HG03378 (cell line): ENCODE measurements at regions not wholly inside any gene's neighbourhood (a gene's known extent, or its start where the extent isn't known, plus 50 kb on each side); places are given as distances from the start of the nearest gene placed in this dataset.

Experiments used
- ATAC-seq: cut with Tn5 transposase; IDR thresholded peaks from one replicate; pipeline ENCODE4 v1.9.1; 2021; ENCODE audit warnings: mild to moderate bottlenecking, moderate library complexity; ENCODE audit not compliant: unreplicated experiment

- ATAC-seq, result no peak
Observed at GRCh38 chr13:47545201-47546024, 455.7 kb downstream of the SUCLA2 start.

GRCh38 chr13:47539317-47539716 lies 461.8 kb downstream of the SUCLA2 start:
- ATAC-seq, result no peak

- ATAC-seq, result no peak
Observed at GRCh38 chr13:47523771-47524170, 477.3 kb downstream of the SUCLA2 start.

GRCh38 chr13:47521890-47522487 lies 479.1 kb downstream of the SUCLA2 start:
- no peak for ATAC-seq

- no peak for ATAC-seq
Observed at GRCh38 chr13:47519626-47520025, 481.4 kb downstream of the SUCLA2 start.

- no peak for ATAC-seq
Observed at GRCh38 chr13:47518530-47518929, 482.5 kb downstream of the SUCLA2 start.

- ATAC-seq, result no peak
Observed at GRCh38 chr13:47511647-47512046, 489.4 kb downstream of the SUCLA2 start.

- no peak for ATAC-seq
Observed at GRCh38 chr13:47508527-47509228, 492.4 kb downstream of the SUCLA2 start.

GRCh38 chr13:47503475-47503874 lies 497.6 kb downstream of the SUCLA2 start:
- no peak for ATAC-seq

- ATAC-seq, result no peak
Observed at GRCh38 chr13:47502166-47502565, 498.9 kb downstream of the SUCLA2 start.

- ATAC-seq, result no peak
Observed at GRCh38 chr13:47499358-47500150, 501.5 kb downstream of the SUCLA2 start.

- no peak for ATAC-seq
Observed at GRCh38 chr13:47484548-47484947, 516.5 kb downstream of the SUCLA2 start.

GRCh38 chr13:47481536-47481935 lies 519.5 kb downstream of the SUCLA2 start:
- no peak for ATAC-seq

GRCh38 chr13:47480951-47481350 lies 520.1 kb downstream of the SUCLA2 start:
- no peak for ATAC-seq

GRCh38 chr13:47480121-47480520 lies 521.0 kb downstream of the SUCLA2 start:
- no peak for ATAC-seq

GRCh38 chr13:47478985-47479384 lies 522.1 kb downstream of the SUCLA2 start:
- no peak for ATAC-seq

- no peak for ATAC-seq
Observed at GRCh38 chr13:47475441-47475948, 525.6 kb downstream of the SUCLA2 start.

GRCh38 chr13:47474839-47475238 lies 526.2 kb downstream of the SUCLA2 start:
- no peak for ATAC-seq

- ATAC-seq, result no peak
Observed at GRCh38 chr13:47474326-47474725, 526.7 kb downstream of the SUCLA2 start.

- ATAC-seq, result no peak
Observed at GRCh38 chr13:47472516-47472915, 528.6 kb downstream of the SUCLA2 start.

GRCh38 chr13:47463726-47464125 lies 537.3 kb downstream of the SUCLA2 start:
- no peak for ATAC-seq
